WI38 (cell line): ENCODE measurements at regions not wholly inside any gene's neighbourhood (a gene's known extent, or its start where the extent isn't known, plus 50 kb on each side); places are given as distances from the start of the nearest gene placed in this dataset.

Source experiments
- H3K4me3 ChIP-seq: 2 replicates; pipeline ENCODE4 v1.5.1; 2011; ENCODE audit warnings: low read depth, mild to moderate bottlenecking, control low read depth, low read length
- TF ChIP-seq, protein P1 (sequence below): IDR thresholded peaks from 2 replicates; pipeline ENCODE4 v1.5.1; 2012; ENCODE audit warnings: low read depth, mild to moderate bottlenecking, control low read depth, low read length

DNA sequence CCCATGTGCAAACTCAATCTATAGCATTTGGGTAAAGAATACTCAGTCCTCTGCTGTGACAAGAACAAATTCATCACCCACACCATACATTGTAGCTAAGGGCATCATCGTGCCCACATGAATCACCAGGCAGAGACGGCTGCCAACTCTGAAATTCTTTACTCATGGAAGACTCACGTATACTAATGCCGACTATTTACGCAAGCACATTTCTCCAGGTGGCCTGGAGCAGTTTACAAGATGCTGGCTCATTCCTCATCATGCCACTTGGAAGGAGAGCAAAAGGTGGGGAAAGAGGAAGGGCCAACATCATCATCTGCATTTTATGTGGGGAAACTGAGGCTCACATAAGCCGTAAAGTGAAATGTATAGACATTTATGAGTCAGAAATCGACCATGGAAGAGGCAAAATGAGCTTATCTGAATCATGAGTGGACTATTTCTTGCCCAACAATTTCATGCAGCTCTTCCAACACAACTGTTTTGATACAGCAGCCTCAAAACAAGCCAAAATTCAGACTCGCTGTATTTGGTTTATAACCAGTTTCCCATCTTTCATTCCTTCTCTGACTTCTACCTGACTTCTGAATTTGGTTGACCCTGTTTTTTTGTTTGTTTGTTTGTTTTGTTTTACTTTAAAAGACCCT is 213.9 kb upstream of the SERP2 start:
- TF ChIP-seq, protein P1, sequence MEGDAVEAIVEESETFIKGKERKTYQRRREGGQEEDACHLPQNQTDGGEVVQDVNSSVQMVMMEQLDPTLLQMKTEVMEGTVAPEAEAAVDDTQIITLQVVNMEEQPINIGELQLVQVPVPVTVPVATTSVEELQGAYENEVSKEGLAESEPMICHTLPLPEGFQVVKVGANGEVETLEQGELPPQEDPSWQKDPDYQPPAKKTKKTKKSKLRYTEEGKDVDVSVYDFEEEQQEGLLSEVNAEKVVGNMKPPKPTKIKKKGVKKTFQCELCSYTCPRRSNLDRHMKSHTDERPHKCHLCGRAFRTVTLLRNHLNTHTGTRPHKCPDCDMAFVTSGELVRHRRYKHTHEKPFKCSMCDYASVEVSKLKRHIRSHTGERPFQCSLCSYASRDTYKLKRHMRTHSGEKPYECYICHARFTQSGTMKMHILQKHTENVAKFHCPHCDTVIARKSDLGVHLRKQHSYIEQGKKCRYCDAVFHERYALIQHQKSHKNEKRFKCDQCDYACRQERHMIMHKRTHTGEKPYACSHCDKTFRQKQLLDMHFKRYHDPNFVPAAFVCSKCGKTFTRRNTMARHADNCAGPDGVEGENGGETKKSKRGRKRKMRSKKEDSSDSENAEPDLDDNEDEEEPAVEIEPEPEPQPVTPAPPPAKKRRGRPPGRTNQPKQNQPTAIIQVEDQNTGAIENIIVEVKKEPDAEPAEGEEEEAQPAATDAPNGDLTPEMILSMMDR, result no peak
- H3K4me3 ChIP-seq, result no peak overlapping the region

DNA sequence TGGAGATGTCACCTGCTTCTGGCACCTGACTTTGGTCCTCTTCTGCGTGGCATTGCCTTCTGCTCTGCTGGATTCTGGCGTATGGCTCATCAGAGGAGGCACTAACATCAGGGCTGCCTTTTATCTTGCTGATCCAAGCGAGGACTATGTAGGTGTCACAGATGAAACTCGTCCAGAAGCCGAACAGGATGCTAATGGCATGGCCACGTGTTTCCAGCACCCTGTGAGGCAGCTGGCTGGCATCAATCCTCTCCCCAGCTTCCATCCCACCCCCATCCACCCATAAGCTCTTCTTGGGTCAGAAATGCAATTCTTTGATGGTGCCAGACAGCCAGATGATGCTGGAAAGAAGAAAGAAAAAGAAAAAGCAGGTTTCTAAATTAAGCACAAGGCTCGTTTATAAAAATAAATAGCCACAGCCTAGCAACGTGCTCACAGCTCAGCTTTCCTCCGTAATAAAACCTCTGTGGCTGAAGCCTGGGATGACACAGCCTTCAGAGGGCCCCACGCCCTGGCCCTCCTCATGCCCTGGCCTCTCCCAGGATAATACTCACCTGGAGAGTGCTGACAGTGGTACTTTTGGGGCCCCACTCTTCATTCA is 212.9 kb upstream of the SERP2 start:
- TF ChIP-seq, protein P1, result no peak
- no peak overlapping the region for H3K4me3 ChIP-seq

DNA sequence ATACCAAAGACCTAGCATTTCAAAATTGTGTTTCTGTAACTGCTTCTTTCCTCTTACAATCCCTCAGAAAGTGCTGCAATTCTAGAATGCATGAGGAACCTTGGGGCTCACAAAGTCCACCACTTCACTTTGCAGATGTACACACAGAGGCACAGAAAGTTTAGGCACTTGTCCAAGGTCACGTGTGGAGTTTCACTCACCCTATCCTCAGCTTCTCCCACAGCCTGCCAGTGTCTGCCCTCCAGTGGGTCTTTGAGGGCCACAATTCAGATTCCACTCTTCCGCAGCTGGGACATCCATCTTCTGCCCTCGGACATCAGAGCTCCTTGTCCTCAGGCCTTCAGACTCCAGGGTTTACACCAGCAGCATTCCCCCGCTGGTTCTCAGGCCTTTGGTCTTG is 210.5 kb upstream of the SERP2 start:
- H3K4me3 ChIP-seq, result no peak overlapping the region
- TF ChIP-seq, protein P1, result no peak

DNA sequence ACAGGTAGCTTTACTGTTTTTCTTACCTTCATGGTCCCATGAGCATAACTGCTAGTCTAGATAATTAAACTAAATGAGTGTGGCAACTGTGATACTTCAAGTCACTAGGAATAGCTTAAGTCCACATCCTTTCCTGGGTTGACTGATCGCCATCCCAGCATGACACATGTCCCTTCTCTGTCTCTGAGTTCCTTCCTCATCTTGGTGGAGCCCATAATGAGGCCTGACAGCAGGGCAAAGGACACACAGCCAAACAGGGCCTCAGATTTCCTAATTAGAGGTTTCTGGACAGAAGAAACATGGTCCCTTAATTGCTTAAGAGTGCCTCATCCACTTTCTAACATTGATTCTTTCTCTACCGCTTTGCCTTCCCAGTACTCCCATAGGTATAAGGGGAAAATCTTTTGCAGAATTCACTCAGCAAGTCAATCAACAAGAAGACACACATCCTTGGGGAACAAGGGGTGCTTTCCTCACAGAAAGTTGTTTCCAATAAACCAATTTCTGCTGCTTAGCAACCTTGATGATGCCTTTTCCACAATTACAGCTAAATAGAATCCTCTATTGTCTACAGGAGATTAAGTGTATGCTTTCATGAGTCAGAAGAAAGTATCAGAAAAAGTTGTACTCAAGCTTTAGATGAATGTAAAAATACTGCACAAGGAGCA is 208.3 kb upstream of the SERP2 start:
- H3K4me3 ChIP-seq, result no peak overlapping the region
- TF ChIP-seq, protein P1, result no peak

DNA sequence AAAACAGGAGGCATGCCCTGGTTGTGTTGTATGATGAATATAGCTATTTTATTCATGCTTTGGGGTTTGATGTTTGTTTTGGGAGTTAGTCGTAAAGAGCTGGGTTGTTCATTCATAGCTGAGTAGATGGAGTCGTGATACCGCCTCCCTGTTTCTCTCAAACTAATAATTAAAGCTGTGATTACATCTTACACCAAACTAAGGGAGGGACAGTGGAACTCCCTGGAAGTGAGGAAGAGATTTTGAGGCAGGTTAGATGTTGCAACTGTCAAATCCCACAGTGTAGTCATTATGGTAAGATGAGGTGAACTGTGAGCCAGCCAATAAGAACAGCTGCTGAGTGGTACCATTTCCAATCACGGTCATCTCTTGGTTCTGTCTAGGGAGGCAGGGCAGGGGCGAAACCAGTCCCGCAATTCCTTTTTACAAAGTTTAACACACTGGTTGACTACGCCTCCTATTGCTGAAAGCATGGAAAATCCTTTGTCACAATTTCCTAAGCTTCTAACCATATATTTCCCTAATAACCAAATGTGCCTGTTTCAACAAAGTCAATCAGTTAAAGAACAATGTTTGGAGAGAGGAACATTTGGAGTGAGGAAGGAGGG is 207.6 kb upstream of the SERP2 start:
- TF ChIP-seq, protein P1, result no peak
- no peak overlapping the region for H3K4me3 ChIP-seq

DNA sequence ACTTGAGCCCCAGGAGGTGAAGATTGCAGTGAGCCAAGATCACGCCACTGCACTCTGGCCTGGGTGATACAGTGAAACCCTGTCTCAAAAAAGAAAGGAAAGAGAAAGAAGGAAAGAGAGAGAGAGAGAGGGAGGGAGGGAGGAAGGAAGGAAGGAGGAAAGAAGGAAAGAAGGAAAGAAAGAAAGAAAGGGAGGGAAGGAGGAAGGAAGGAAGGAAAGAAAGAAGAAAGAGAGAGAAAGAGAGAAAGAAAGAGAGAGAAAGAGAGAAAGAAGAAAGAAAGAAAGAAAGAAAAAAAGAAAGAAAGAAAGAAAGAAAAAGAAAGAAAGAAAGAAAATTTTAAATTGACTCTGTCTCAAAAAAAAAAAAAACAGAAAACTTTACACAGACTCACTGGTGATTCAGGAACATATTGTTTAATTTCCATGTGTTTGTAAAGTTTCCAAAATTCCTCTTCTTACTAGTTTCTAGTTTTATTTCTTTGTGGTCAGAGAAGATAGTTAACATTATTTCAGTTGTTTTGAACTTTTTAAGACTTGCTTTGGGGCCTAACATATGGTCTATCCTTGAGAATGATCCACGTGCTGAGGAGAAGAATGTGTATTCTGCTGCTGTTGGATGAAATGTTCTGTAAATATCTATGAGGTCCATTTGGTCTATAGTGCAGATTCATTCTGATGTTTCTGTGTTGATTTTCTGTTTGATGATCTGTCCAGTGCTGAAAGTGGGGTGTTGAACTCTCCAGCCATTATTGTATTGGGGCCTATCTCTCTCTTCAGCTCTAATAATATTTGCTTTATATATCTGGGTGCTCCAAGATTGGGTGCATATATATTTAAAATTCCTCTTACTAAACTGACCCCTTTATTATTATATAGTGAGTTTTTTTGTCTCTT is 204.4 kb upstream of the SERP2 start:
- TF ChIP-seq, protein P1, result no peak
- H3K4me3 ChIP-seq, result no peak overlapping the region
